ENCODE measurements at regions not wholly inside any gene's neighbourhood (a gene's known extent, or its start where the extent isn't known, plus 50 kb on each side); places are given as distances from the start of the nearest gene placed in this dataset.
"Not testable (repeated sequence)": the region's sequence is repeated elsewhere in the genome, so short reads cannot be mapped to it uniquely, and the experiment has no call there.

DNA sequence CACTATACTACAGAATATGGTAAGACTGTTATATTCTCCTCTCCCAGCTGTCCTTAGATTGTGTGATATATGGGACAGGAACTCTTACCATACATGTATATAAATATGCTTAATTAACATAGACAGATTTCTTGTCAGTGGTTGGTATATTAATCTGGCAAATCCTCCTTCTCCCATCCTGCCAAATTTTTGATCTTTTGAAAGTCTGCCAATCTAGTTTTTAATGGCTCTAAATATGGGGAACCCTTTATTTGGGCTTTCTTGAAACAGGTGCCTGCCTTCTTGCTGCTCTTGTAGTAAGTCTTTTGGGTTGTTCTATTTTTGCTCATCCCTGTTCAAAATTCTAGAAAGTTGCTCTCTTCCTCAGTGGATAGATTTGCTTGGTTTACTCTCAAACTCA is 63.5 kb downstream of the SPATA31D1 start:
- Histone ChIP-seq H3K27ac (ENCODE audit: low read depth in 2 of 2, low read length in 1 of 2) (no peak overlapping the region), H3K36me3 (ENCODE audit: control insufficient read depth in 2 of 2, insufficient read depth in 2 of 2, low read length in 1 of 2) (no peaks in the 10 kb centered on the region), H3K27me3 (ENCODE audit: control insufficient read depth in 1 of 2, insufficient read depth in 2 of 2, low read length in 2 of 2) (no peaks in the 10 kb centered on the region), H3K4me1 (ENCODE audit: control insufficient read depth in 2 of 2, insufficient read depth in 2 of 2, low read length in 1 of 2) (no peaks in the 10 kb centered on the region), H3K4me3 (ENCODE audit: low read depth in 1 of 2, low read length in 2 of 2) (no peak overlapping the region), H3K9me3 (ENCODE audit: control insufficient read depth in 2 of 2, insufficient read depth in 1 of 2, low read depth in 1 of 2, low read length in 1 of 2) (no peaks in the 10 kb centered on the region)

GRCh38 chr9:82054264-82055015 is 65.9 kb downstream of the SPATA31D1 start:
- no peaks in the 10 kb centered on the region for H3K27me3 ChIP-seq (ENCODE audit: control insufficient read depth in 1 of 2, insufficient read depth in 2 of 2, low read length in 2 of 2)
- 96 to 97% methylated on average over 26 of the region's 26 CpGs for WGBS, 2 donors
- no peaks in the 10 kb centered on the region for H3K9me3 ChIP-seq (ENCODE audit: control insufficient read depth in 2 of 2, insufficient read depth in 1 of 2, low read depth in 1 of 2, low read length in 1 of 2)
- H3K27ac ChIP-seq (ENCODE audit: low read depth in 2 of 2, low read length in 1 of 2) = no peak overlapping the region
- H3K4me3 ChIP-seq (ENCODE audit: low read depth in 1 of 2, low read length in 2 of 2) = no peak overlapping the region
- H3K36me3 ChIP-seq (ENCODE audit: control insufficient read depth in 2 of 2, insufficient read depth in 2 of 2, low read length in 1 of 2) = no peaks in the 10 kb centered on the region
- no peaks in the 10 kb centered on the region for H3K4me1 ChIP-seq (ENCODE audit: control insufficient read depth in 2 of 2, insufficient read depth in 2 of 2, low read length in 1 of 2)

DNA sequence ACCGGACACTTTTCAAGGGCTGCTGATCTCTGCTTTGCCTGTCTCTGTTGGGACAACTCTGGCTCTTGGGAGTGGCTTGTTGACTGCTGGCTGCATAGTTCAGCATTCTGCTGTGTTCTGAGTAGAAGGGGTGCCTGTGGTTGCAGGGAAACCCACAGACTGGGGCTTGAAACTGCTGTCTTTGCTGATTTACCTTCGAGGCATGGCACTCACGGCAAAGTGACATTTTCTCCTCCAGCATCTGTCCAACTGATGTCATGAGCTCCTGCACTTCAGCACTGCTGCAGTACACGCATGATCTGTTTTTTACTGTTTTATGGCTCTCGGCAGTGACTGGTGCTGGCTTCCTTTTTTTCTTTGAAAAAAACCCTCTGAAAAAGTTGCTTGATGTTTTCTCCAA is 69.2 kb downstream of the SPATA31D1 start:
- H3K4me1 ChIP-seq (ENCODE audit: control insufficient read depth in 2 of 2, insufficient read depth in 2 of 2, low read length in 1 of 2) = no peaks in the 10 kb centered on the region
- no peaks in the 10 kb centered on the region for H3K36me3 ChIP-seq (ENCODE audit: control insufficient read depth in 2 of 2, insufficient read depth in 2 of 2, low read length in 1 of 2)
- no peak overlapping the region for H3K4me3 ChIP-seq (ENCODE audit: low read depth in 1 of 2, low read length in 2 of 2)
- WGBS, 2 donors = 67 to 75% methylated on average over 5 of the region's 5 CpGs
- H3K27me3 ChIP-seq (ENCODE audit: control insufficient read depth in 1 of 2, insufficient read depth in 2 of 2, low read length in 2 of 2) = no peaks in the 10 kb centered on the region
- no peaks in the 10 kb centered on the region for H3K9me3 ChIP-seq (ENCODE audit: control insufficient read depth in 2 of 2, insufficient read depth in 1 of 2, low read depth in 1 of 2, low read length in 1 of 2)
- no peak overlapping the region for H3K27ac ChIP-seq (ENCODE audit: low read depth in 2 of 2, low read length in 1 of 2)

GRCh38 chr9:82061801-82062200 is 73.2 kb downstream of the SPATA31D1 start:
- H3K36me3 ChIP-seq (ENCODE audit: control insufficient read depth in 2 of 2, insufficient read depth in 2 of 2, low read length in 1 of 2); H3K27ac ChIP-seq (ENCODE audit: low read depth in 2 of 2, low read length in 1 of 2); H3K27me3 ChIP-seq (ENCODE audit: control insufficient read depth in 1 of 2, insufficient read depth in 2 of 2, low read length in 2 of 2); H3K9me3 ChIP-seq (ENCODE audit: control insufficient read depth in 2 of 2, insufficient read depth in 1 of 2, low read depth in 1 of 2, low read length in 1 of 2); H3K4me3 ChIP-seq (ENCODE audit: low read depth in 1 of 2, low read length in 2 of 2); H3K4me1 ChIP-seq (ENCODE audit: control insufficient read depth in 2 of 2, insufficient read depth in 2 of 2, low read length in 1 of 2): not testable (repeated sequence)
- WGBS, 2 donors = 90% methylated on average over 6 to 7 of the region's 7 CpGs

DNA sequence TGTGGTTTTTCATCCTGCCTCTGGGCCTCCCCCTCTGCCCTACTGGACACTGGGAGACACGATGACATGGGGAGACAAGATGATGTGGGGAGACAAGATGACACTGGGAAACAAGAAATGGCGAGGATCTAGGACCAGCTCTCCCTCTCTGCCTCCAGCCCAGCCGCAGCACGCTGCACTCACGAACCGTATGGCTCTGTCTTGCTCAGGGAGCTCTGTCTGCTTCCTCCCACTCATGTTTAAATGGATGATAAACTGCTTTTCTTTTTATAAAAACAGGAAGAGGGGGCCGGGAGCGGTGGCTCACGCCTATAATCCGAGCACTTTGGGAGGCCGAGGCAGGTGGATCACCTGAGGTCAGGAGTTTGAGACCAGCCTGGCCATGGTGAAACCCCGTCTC is 73.7 kb downstream of the SPATA31D1 start:
- H3K27ac ChIP-seq (ENCODE audit: low read depth in 2 of 2, low read length in 1 of 2) = no peak overlapping the region
- no peak overlapping the region for H3K4me3 ChIP-seq (ENCODE audit: low read depth in 1 of 2, low read length in 2 of 2)
- H3K36me3 ChIP-seq (ENCODE audit: control insufficient read depth in 2 of 2, insufficient read depth in 2 of 2, low read length in 1 of 2) = no peaks in the 10 kb centered on the region
- no peaks in the 10 kb centered on the region for H3K9me3 ChIP-seq (ENCODE audit: control insufficient read depth in 2 of 2, insufficient read depth in 1 of 2, low read depth in 1 of 2, low read length in 1 of 2)
- 87 to 88% methylated on average over 12 of the region's 12 CpGs for WGBS, 2 donors
- no peaks in the 10 kb centered on the region for H3K4me1 ChIP-seq (ENCODE audit: control insufficient read depth in 2 of 2, insufficient read depth in 2 of 2, low read length in 1 of 2)
- H3K27me3 ChIP-seq (ENCODE audit: control insufficient read depth in 1 of 2, insufficient read depth in 2 of 2, low read length in 2 of 2) = no peaks in the 10 kb centered on the region

GRCh38 chr9:82073551-82074543 is 85.3 kb downstream of the SPATA31D1 start:
- H3K4me1 ChIP-seq (ENCODE audit: control insufficient read depth in 2 of 2, insufficient read depth in 2 of 2, low read length in 1 of 2) = no peaks in the 10 kb centered on the region
- H3K27ac ChIP-seq (ENCODE audit: low read depth in 2 of 2, low read length in 1 of 2) = no peak overlapping the region
- no peak overlapping the region for H3K4me3 ChIP-seq (ENCODE audit: low read depth in 1 of 2, low read length in 2 of 2)
- no peaks in the 10 kb centered on the region for H3K27me3 ChIP-seq (ENCODE audit: control insufficient read depth in 1 of 2, insufficient read depth in 2 of 2, low read length in 2 of 2)
- no peaks in the 10 kb centered on the region for H3K9me3 ChIP-seq (ENCODE audit: control insufficient read depth in 2 of 2, insufficient read depth in 1 of 2, low read depth in 1 of 2, low read length in 1 of 2)
- H3K36me3 ChIP-seq (ENCODE audit: control insufficient read depth in 2 of 2, insufficient read depth in 2 of 2, low read length in 1 of 2) = no peaks in the 10 kb centered on the region
- WGBS, 2 donors = 69 to 70% methylated on average over 2 of the region's 2 CpGs

GRCh38 chr9:82080265-82080664 is 91.7 kb downstream of the SPATA31D1 start:
- H3K4me1 ChIP-seq (ENCODE audit: control insufficient read depth in 2 of 2, insufficient read depth in 2 of 2, low read length in 1 of 2) = no peaks in the 10 kb centered on the region

DNA sequence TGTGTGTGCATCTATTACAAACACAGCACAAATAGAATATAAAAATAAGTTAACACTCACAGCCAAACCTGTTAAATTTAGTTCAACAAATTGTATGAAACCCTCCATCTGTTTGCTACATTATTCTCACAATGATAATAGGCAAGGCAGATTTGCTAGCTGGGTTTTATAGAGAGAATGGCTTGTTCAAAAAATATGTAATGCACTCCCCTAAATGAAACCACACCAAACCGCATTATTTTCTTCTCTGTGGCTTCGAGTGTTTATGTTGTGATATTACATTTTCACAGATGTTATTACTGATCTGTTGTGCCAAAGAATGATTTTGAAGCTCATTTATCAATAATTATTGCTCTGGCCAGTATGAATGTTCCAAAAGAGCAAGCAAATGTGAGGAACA is 92.9 kb downstream of the SPATA31D1 start:
- Histone ChIP-seq H3K27ac (ENCODE audit: low read depth in 2 of 2, low read length in 1 of 2) (no peak overlapping the region), H3K36me3 (ENCODE audit: control insufficient read depth in 2 of 2, insufficient read depth in 2 of 2, low read length in 1 of 2) (no peaks in the 10 kb centered on the region), H3K27me3 (ENCODE audit: control insufficient read depth in 1 of 2, insufficient read depth in 2 of 2, low read length in 2 of 2) (no peaks in the 10 kb centered on the region), H3K4me1 (ENCODE audit: control insufficient read depth in 2 of 2, insufficient read depth in 2 of 2, low read length in 1 of 2) (no peaks in the 10 kb centered on the region), H3K9me3 (ENCODE audit: control insufficient read depth in 2 of 2, insufficient read depth in 1 of 2, low read depth in 1 of 2, low read length in 1 of 2) (no peaks in the 10 kb centered on the region), H3K4me3 (ENCODE audit: low read depth in 1 of 2, low read length in 2 of 2) (no peak overlapping the region)
- 75 to 78% methylated on average over 2 of the region's 2 CpGs for WGBS, 2 donors

More at GRCh38 chr9:82080265-82080664, 91.7 kb downstream of the SPATA31D1 start:
- Histone ChIP-seq H3K36me3 (ENCODE audit: control insufficient read depth in 2 of 2, insufficient read depth in 2 of 2, low read length in 1 of 2) (no peaks in the 10 kb centered on the region), H3K27me3 (ENCODE audit: control insufficient read depth in 1 of 2, insufficient read depth in 2 of 2, low read length in 2 of 2) (no peaks in the 10 kb centered on the region), H3K27ac (ENCODE audit: low read depth in 2 of 2, low read length in 1 of 2) (no peak overlapping the region), H3K9me3 (ENCODE audit: control insufficient read depth in 2 of 2, insufficient read depth in 1 of 2, low read depth in 1 of 2, low read length in 1 of 2) (no peaks in the 10 kb centered on the region), H3K4me3 (ENCODE audit: low read depth in 1 of 2, low read length in 2 of 2) (no peak overlapping the region)

DNA sequence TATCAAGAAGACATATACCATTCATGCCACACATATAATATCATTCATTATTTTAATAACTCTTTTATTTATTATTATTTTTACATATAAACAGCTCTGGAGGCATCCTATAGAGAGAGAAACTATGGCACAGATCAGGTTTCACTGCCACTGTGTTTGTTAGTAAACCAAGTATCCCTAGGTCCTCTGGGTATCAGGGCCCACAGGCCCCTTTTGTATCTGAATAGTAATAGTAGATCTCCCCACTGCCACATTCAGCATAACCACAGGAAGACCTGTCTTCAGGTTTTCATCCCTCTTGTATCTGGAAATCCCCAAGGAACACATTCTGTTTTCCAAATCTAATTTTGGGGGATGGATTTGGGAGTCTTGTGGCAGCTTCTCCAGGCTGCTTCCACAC is 94.0 kb downstream of the SPATA31D1 start:
- Histone ChIP-seq H3K36me3 (ENCODE audit: control insufficient read depth in 2 of 2, insufficient read depth in 2 of 2, low read length in 1 of 2) (no peaks in the 10 kb centered on the region), H3K4me1 (ENCODE audit: control insufficient read depth in 2 of 2, insufficient read depth in 2 of 2, low read length in 1 of 2) (no peaks in the 10 kb centered on the region), H3K27me3 (ENCODE audit: control insufficient read depth in 1 of 2, insufficient read depth in 2 of 2, low read length in 2 of 2) (no peaks in the 10 kb centered on the region), H3K9me3 (ENCODE audit: control insufficient read depth in 2 of 2, insufficient read depth in 1 of 2, low read depth in 1 of 2, low read length in 1 of 2) (no peaks in the 10 kb centered on the region), H3K4me3 (ENCODE audit: low read depth in 1 of 2, low read length in 2 of 2) (no peak overlapping the region), H3K27ac (ENCODE audit: low read depth in 2 of 2, low read length in 1 of 2) (no peak overlapping the region)
